HG03280 (cell line): ENCODE measurements at regions not wholly inside any gene's neighbourhood (a gene's known extent, or its start where the extent isn't known, plus 50 kb on each side); places are given as distances from the start of the nearest gene placed in this dataset.

Source experiments
- ATAC-seq: cut with Tn5 transposase; IDR thresholded peaks from one replicate; pipeline ENCODE4 v1.9.1; 2021; ENCODE audit warnings: mild to moderate bottlenecking, moderate library complexity; ENCODE audit not compliant: unreplicated experiment

GRCh38 chr16:48850097-48850770 is 240.3 kb upstream of the N4BP1 start:
- no peak for ATAC-seq

- ATAC-seq: no peak
These were observed 236.3 kb upstream of the N4BP1 start for GRCh38 chr16:48846277-48846676.

GRCh38 chr16:48845261-48845660 is 235.3 kb upstream of the N4BP1 start:
- ATAC-seq: no peak

- no peak for ATAC-seq
These were observed 228.4 kb upstream of the N4BP1 start for GRCh38 chr16:48838349-48838748.

GRCh38 chr16:48836636-48837035 is 226.7 kb upstream of the N4BP1 start:
- ATAC-seq: no peak

- ATAC-seq: no peak
These were observed 226.1 kb upstream of the N4BP1 start for GRCh38 chr16:48836067-48836466.

- no peak for ATAC-seq
These were observed 224.6 kb upstream of the N4BP1 start for GRCh38 chr16:48834576-48834975.

GRCh38 chr16:48833461-48833860 is 223.5 kb upstream of the N4BP1 start:
- no peak for ATAC-seq

- ATAC-seq: no peak
These were observed 221.2 kb upstream of the N4BP1 start for GRCh38 chr16:48831076-48831722.

- no peak for ATAC-seq
These were observed 219.6 kb upstream of the N4BP1 start for GRCh38 chr16:48829336-48830310.

GRCh38 chr16:48824271-48824670 is 214.3 kb upstream of the N4BP1 start:
- ATAC-seq: no peak

GRCh38 chr16:48822431-48822830 is 212.5 kb upstream of the N4BP1 start:
- no peak for ATAC-seq

GRCh38 chr16:48820379-48820778 is 210.4 kb upstream of the N4BP1 start:
- no peak for ATAC-seq

- ATAC-seq: no peak
These were observed 208.3 kb upstream of the N4BP1 start for GRCh38 chr16:48818257-48818656.

- no peak for ATAC-seq
These were observed 207.1 kb upstream of the N4BP1 start for GRCh38 chr16:48817032-48817431.

- ATAC-seq: no peak
These were observed 206.4 kb upstream of the N4BP1 start for GRCh38 chr16:48816393-48816792.

GRCh38 chr16:48814994-48815393 is 205.0 kb upstream of the N4BP1 start:
- no peak for ATAC-seq

GRCh38 chr16:48813485-48813884 is 203.5 kb upstream of the N4BP1 start:
- no peak for ATAC-seq

- ATAC-seq: no peak
These were observed 202.9 kb upstream of the N4BP1 start for GRCh38 chr16:48812856-48813255.

GRCh38 chr16:48811478-48811877 is 201.5 kb upstream of the N4BP1 start:
- ATAC-seq: no peak

GRCh38 chr16:48810803-48811453 is 200.9 kb upstream of the N4BP1 start:
- no peak for ATAC-seq
